Panc1 (cell line): ENCODE measurements at regions not wholly inside any gene's neighbourhood (a gene's known extent, or its start where the extent isn't known, plus 50 kb on each side); places are given as distances from the start of the nearest gene placed in this dataset.

Source experiments
- CTCF ChIP-seq: fragments of 450-650 bp; IDR thresholded peaks from 2 replicates; pipeline ENCODE4 v1.5.1; 2017; ENCODE audit warnings: mild to moderate bottlenecking
- POLR2AphosphoS5 ChIP-seq: IDR thresholded peaks from 2 replicates; pipeline ENCODE4 v1.6.1; 2012; ENCODE audit warnings: mild to moderate bottlenecking, low read depth, low read length, moderate library complexity

- TF ChIP-seq CTCF: no peak
- no peak for TF ChIP-seq POLR2AphosphoS5
Observed at GRCh38 chr5:77876862-77877502, 100.8 kb upstream of the TBCA start.
